H7 (cell line): ENCODE measurements at regions not wholly inside any gene's neighbourhood (a gene's known extent, or its start where the extent isn't known, plus 50 kb on each side); places are given as distances from the start of the nearest gene placed in this dataset.
A peak's percentile ranks its signal among the peaks of the same experiment; 100 is the strongest.
"Not testable (repeated sequence)": the region's sequence is repeated elsewhere in the genome, so short reads cannot be mapped to it uniquely, and the experiment has no call there.

Source experiments
- DNase-seq: peaks from one replicate; pipeline ENCODE4 v3.0.0; 2012
- H3K27me3 ChIP-seq: 2 replicates; pipeline ENCODE4 v1.6.0; 2011; ENCODE audit warnings: mild to moderate bottlenecking, low read length; ENCODE audit not compliant: control insufficient read depth, insufficient read depth
- H3K36me3 ChIP-seq: replicated peaks from 2 replicates; pipeline ENCODE4 v1.5.1; 2011; ENCODE audit warnings: low read length; ENCODE audit not compliant: control insufficient read depth, insufficient read depth
- H3K4me3 ChIP-seq: 2 replicates; pipeline ENCODE4 v1.5.1; 2011; ENCODE audit warnings: low read depth, mild to moderate bottlenecking, control low read depth, low read length, moderate library complexity; ENCODE audit not compliant: insufficient read depth

DNA sequence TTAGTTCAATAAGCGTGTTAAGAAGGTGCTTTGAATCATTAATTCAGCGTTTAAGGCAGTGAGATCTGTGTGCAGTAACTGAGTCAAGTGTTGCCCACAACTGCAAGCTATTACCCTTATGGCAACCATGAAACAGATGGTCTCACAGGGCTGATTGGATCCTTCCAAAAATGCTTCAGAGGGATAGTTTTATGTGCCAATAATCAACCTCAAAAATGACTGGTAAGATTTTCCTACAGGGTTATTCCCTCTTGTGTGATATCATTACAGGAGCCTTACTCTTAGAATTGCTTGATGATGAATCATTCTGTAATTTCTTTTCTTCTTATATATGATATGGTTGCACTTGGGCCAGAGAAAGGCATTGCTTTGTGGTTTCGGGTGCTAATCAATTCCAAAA, 1299.2 kb upstream of the ATXN8OS start:
- Histone ChIP-seq H3K27me3 (no peaks in the 10 kb centered on the region), H3K36me3 (no peaks in the 10 kb centered on the region), H3K4me3 (no peak overlapping the region)
- no peak for DNase-seq

GRCh38 chr13:68806125-68806524, 1301.5 kb upstream of the ATXN8OS start:
- Histone ChIP-seq H3K27me3 (no peaks in the 10 kb centered on the region), H3K4me3 (no peak overlapping the region), H3K36me3 (no peaks in the 10 kb centered on the region)
- no peak for DNase-seq

DNA sequence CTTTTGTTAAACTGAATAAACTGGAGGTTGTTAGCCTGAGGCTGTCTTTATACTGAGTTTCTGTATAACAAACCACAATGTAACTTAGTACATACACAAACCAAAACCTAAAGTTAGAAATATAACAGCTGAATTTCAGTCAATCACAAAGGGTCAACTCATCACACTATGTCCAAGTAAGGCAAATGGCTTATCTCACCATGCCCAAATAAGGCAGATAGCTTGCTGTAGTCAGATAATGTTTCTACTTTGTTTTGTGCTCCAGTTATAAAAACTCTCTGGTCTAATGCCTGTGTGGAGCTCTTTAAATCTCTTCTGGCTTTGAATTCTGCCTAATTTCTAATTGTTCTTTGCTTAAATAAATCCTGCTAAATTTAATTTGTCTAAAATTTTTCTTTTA, 1323.4 kb upstream of the ATXN8OS start:
- no peak overlapping the region for H3K4me3 ChIP-seq
- no peaks in the 10 kb centered on the region for H3K36me3 ChIP-seq
- no peak for DNase-seq
- H3K27me3 ChIP-seq: no peaks in the 10 kb centered on the region

- H3K27me3 ChIP-seq: no peaks in the 10 kb centered on the region
- DNase-seq: no peak
- no peaks in the 10 kb centered on the region for H3K36me3 ChIP-seq
- no peak overlapping the region for H3K4me3 ChIP-seq
Observed at GRCh38 chr13:68759617-68760016, 1348.0 kb upstream of the ATXN8OS start.

DNA sequence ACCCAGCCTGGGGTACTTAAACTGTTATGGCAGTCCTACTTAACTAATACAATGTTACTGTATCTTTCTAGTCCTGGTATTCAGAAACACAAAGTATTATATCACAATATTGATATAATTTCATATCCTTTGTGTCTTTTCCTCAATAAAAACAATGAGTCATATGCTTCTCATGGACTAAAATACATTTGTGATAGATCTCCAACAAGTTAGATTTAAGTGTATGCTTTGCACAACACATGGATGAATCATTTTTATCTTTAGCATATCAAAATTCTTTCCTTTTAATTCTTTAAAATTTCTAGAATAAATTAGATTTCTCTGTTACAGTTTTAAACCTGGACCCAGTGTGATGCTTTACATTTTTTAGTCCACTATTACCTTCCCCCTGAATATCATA, 1357.8 kb upstream of the ATXN8OS start:
- no peak for DNase-seq
- H3K4me3 ChIP-seq: no peak overlapping the region
- H3K36me3 ChIP-seq: no peaks in the 10 kb centered on the region
- H3K27me3 ChIP-seq: no peaks in the 10 kb centered on the region

- H3K4me3 ChIP-seq: no peak overlapping the region
- H3K36me3 ChIP-seq: no peaks in the 10 kb centered on the region
- DNase-seq: no peak
- H3K27me3 ChIP-seq: no peaks in the 10 kb centered on the region
Observed at GRCh38 chr13:68748038-68748437, 1359.6 kb upstream of the ATXN8OS start.

GRCh38 chr13:68745502-68745901, 1362.1 kb upstream of the ATXN8OS start:
- H3K4me3 ChIP-seq: no peak overlapping the region
- no peaks in the 10 kb centered on the region for H3K27me3 ChIP-seq
- DNase-seq: no peak
- H3K36me3 ChIP-seq: no peaks in the 10 kb centered on the region

- DNase-seq: no peak
- Histone ChIP-seq H3K36me3 (no peaks in the 10 kb centered on the region), H3K4me3 (no peak overlapping the region), H3K27me3 (no peaks in the 10 kb centered on the region)
Observed at GRCh38 chr13:68736961-68737360, 1370.7 kb upstream of the ATXN8OS start.

DNA sequence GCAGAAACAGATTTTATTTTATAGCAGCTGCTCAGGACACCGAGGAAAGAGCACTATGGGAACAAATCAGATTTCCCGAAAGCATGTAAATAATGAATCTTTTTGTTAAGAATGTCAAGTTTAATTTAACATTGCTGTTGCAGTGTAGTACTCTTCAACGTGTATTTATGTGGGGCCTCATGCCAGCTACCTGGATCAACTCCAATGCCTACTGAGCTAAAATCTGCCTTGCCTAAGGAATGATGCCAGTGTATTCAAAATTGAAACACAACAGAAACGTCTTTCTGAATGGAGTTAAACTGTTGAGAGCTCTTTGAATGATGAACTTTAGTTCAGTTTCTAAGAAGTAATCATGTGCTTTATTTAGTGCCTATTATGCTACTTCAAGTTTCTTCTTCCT, 1379.8 kb upstream of the ATXN8OS start:
- no peak overlapping the region for H3K4me3 ChIP-seq
- H3K27me3 ChIP-seq: no peaks in the 10 kb centered on the region
- no peaks in the 10 kb centered on the region for H3K36me3 ChIP-seq
- no peak for DNase-seq

DNA sequence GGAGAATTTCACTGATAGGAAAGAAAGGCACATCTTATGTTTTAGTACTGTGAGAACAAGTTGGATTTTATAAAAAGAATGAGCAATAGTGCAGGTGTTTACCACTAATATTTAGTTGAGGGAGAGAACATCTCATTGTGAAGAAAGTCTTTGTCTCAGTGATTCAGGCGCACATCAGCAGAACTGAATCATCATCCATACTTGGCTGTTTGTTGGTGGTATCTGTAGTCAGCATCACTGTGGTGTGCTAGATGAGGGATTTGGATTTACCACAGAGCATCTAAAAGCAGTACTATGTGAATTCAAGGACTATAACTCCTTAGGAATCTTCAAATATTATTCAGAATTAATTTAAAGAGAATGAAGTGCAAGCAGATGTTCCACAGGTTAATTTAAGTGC, 1380.5 kb upstream of the ATXN8OS start:
- no peak overlapping the region for H3K4me3 ChIP-seq
- H3K27me3 ChIP-seq: no peaks in the 10 kb centered on the region
- no peaks in the 10 kb centered on the region for H3K36me3 ChIP-seq
- no peak for DNase-seq

DNA sequence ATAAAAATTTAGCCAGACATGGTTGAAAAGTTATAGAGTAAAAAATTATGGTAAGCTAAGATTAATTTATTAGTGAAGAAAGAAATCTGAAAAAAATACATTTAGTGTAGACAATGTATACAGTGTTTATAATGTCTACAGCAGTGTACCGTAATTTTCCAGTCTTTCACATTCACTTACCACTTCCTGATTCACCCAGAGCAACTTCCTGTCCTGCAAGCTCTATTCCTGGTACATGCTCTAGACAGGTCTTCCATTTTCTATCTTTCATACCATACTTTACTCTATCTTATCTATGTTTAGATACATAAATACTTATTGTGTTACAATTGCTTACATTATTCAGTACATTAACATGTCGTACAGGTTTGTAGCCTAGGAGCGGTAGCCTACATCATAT, 1387.8 kb upstream of the ATXN8OS start:
- no peak for DNase-seq
- H3K4me3 ChIP-seq: no peak overlapping the region

GRCh38 chr13:68715651-68716050, 1392.0 kb upstream of the ATXN8OS start:
- Histone ChIP-seq H3K4me3 (no peak overlapping the region), H3K27me3 (no peaks in the 10 kb centered on the region), H3K36me3 (no peaks in the 10 kb centered on the region)
- no peak for DNase-seq

More for the DNA sequence above, 1387.8 kb upstream of the ATXN8OS start:
- Histone ChIP-seq H3K27me3 (no peaks in the 10 kb centered on the region), H3K36me3 (no peaks in the 10 kb centered on the region)

- no peak for DNase-seq
- H3K36me3 ChIP-seq: no peaks in the 10 kb centered on the region
- no peaks in the 10 kb centered on the region for H3K27me3 ChIP-seq
- no peak overlapping the region for H3K4me3 ChIP-seq
Observed at GRCh38 chr13:68714292-68714691, 1393.3 kb upstream of the ATXN8OS start.

DNA sequence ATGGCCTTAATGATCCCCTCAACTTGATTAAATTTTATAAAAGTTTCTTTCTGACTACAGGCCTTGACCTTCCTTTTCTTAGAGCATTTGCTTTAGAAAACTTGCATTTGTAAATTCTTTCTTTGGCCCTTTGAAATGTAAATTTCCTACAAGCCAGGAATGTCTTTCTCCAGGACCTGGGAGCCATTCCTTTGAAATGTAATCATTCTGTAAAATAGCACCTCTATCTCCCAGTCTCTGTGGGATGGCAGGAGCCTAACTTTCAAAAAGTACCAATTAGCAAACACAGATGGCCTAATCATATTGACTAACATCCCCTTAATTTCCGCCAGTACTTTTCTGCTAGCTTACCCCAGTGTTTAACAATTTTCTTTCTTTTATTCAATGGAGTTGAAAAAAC, 1394.2 kb upstream of the ATXN8OS start:
- H3K36me3 ChIP-seq: no peaks in the 10 kb centered on the region
- DNase-seq: peak; percentile 10
- H3K4me3 ChIP-seq: no peak overlapping the region
- no peaks in the 10 kb centered on the region for H3K27me3 ChIP-seq

DNA sequence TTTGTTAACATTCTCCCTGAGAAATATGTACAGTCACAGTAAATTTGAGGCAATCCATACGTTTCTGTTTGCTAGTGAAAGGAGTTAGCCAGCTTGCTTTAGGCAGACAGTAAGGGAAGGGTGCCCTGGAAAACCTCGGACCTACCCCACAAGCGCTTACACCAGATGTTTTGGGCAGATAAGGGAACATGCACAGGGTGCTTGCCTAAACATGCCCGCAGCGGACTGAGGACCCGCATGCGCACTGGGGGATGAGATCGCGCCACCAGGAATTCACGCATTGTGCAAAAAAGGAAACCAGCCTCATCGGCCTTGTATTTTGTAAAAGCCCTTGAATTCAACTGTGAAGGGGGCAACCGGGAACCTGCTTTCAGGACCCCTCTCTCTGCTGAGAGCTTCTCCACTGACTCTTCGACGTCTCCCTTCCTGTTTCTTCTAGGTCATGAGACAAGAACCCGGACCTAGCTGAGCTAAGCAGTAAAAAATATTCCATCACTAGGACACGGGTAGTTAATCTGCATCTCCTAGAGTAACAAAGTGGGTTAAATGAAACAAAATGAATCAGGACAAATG, 1399.2 kb upstream of the ATXN8OS start:
- Histone ChIP-seq H3K36me3 (no peaks in the 10 kb centered on the region), H3K4me3 (no peak overlapping the region), H3K27me3 (no peaks in the 10 kb centered on the region)
- no peak for DNase-seq

DNA sequence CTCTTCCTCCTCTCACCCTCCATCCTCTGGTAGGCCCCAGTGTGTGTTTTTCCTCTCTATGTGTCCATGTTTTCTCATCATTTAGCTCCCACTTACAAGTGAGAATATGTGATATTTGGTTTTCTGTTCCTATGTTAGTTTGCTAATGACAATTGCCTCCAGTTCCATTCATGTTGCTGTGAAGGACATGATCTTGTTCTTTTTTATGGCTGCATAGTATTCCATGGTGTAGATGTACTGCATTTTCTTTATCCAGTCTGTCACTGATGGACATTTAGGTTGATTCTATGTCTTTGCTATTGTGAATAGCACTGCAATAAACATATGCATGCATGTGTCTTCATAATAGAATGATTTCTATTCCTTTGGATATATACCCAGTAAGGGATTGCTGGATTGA, 1401.6 kb upstream of the ATXN8OS start:
- H3K36me3 ChIP-seq, H3K27me3 ChIP-seq, DNase-seq, H3K4me3 ChIP-seq: not testable (repeated sequence)
